Right hindlimb (tissue), 1 donor: ENCODE measurements at regions not wholly inside any gene's neighbourhood (a gene's known extent, or its start where the extent isn't known, plus 50 kb on each side); places are given as distances from the start of the nearest gene placed in this dataset.
"Not testable (repeated sequence)": the region's sequence is repeated elsewhere in the genome, so short reads cannot be mapped to it uniquely, and the experiment has no call there.

Experiments
- DNase-seq: peaks from one replicate; pipeline ENCODE4 v3.0.0-alpha.2; 2018

GRCh38 chr12:131381716-131382430 is 329.0 kb upstream of the SFSWAP start:
- no peak for DNase-seq

- no peak for DNase-seq
Measured at GRCh38 chr12:131383291-131383690, 327.6 kb upstream of the SFSWAP start.

GRCh38 chr12:131383741-131384543 is 326.9 kb upstream of the SFSWAP start:
- DNase-seq = no peak

- no peak for DNase-seq
Measured at GRCh38 chr12:131384544-131384855, 326.4 kb upstream of the SFSWAP start.

GRCh38 chr12:131385313-131386166 is 325.4 kb upstream of the SFSWAP start:
- DNase-seq = no peak

- DNase-seq = no peak
Measured at GRCh38 chr12:131386167-131386521, 324.7 kb upstream of the SFSWAP start.

- DNase-seq = no peak
Measured at GRCh38 chr12:131386781-131387180, 324.1 kb upstream of the SFSWAP start.

- no peak for DNase-seq
Measured at GRCh38 chr12:131387281-131388163, 323.4 kb upstream of the SFSWAP start.

GRCh38 chr12:131388164-131389053 is 322.5 kb upstream of the SFSWAP start:
- not testable (repeated sequence) for DNase-seq

- DNase-seq = no peak
Measured at GRCh38 chr12:131389054-131390013, 321.6 kb upstream of the SFSWAP start.

- DNase-seq = peak; percentile 34
Measured at GRCh38 chr12:131390412-131391334, 320.2 kb upstream of the SFSWAP start.

- no peak for DNase-seq
Measured at GRCh38 chr12:131391399-131391798, 319.5 kb upstream of the SFSWAP start.

GRCh38 chr12:131394752-131395151 is 316.1 kb upstream of the SFSWAP start:
- not testable (repeated sequence) for DNase-seq

GRCh38 chr12:131395209-131395684 is 315.6 kb upstream of the SFSWAP start:
- DNase-seq = not testable (repeated sequence)

- DNase-seq = no peak
Measured at GRCh38 chr12:131395971-131396573, 314.8 kb upstream of the SFSWAP start.

GRCh38 chr12:131397493-131398181 is 313.3 kb upstream of the SFSWAP start:
- no peak for DNase-seq

GRCh38 chr12:131399000-131399399 is 311.9 kb upstream of the SFSWAP start:
- DNase-seq = no peak
